Suprapubic skin (tissue), 4 donors: ENCODE measurements at regions not wholly inside any gene's neighbourhood (a gene's known extent, or its start where the extent isn't known, plus 50 kb on each side); places are given as distances from the start of the nearest gene placed in this dataset.

ENCODE experiments used
- CTCF ChIP-seq, 2 donors: fragments of 200-600 bp in 1 of 2; fragments of 450-650 bp in 1 of 2; sonication (generic) in 1 of 2; IDR thresholded peaks; one replicate each; pipeline ENCODE4 v1.5.1; 2016 to 2019; ENCODE audit warnings: antibody characterized with exemption in 2 of 2, mild to moderate bottlenecking in 1 of 2, moderate library complexity in 1 of 2
- EP300 ChIP-seq: sonication (generic); formaldehyde crosslinking; IDR thresholded peaks from one replicate; pipeline ENCODE4 v1.6.1; 2017; ENCODE audit warnings: antibody characterized with exemption
- POLR2A ChIP-seq, 2 donors: fragments of 450-650 bp; IDR thresholded peaks; one replicate each; pipeline ENCODE4 v1.6.1; 2017; ENCODE audit warnings: antibody characterized with exemption in 2 of 2, mild to moderate bottlenecking in 2 of 2, moderate library complexity in 2 of 2
- POLR2AphosphoS5 ChIP-seq, 3 donors: sonication (generic); formaldehyde crosslinking; IDR thresholded peaks; one replicate each; pipeline ENCODE4 v1.6.1; 2017; ENCODE audit warnings: antibody characterized with exemption in 3 of 3

GRCh38 chr3:35968043-35968622 is 328.8 kb downstream of the ARPP21 start:
- no peak for TF ChIP-seq EP300
- no peak for TF ChIP-seq CTCF (IDR thresholded peaks at IDR 0.05)
- TF ChIP-seq POLR2A (IDR thresholded peaks at IDR 0.05): no peak
- TF ChIP-seq POLR2AphosphoS5 (IDR thresholded peaks at IDR 0.05): no peak
